ENCODE measurements at regions not wholly inside any gene's neighbourhood (a gene's known extent, or its start where the extent isn't known, plus 50 kb on each side); places are given as distances from the start of the nearest gene placed in this dataset.

DNA sequence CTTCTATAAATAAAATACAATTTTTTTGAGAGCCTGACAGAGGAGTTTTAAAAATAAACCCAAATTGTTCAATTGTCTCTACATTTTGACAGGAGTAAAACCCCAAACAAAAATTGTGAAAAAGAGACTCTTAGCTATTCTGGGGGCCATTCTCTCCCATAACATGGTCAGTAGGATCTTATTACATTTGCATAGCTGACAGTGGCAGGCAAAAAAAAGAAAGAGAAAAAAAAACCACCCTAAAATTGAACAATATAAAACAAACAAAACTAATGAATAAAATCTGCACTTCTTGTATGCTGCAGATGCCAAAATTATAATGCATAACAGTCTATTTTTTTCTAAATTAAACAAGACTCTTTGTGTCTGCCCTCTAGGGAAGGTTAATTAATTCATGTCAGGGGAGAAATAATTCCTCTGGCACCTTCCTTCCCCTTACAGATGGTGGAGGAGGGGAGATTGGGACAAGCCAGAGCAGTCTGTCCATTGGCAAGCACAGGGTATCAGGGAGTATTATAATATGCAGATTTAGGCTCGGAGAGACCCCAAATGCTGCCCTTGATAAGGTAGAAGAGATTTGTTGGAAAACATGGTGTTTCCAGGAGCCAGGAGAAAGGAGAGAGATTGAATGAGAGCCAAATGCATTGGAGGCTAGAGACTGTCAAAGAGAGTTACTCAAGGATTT lies 79.7 kb upstream of the CDH6 start:
- Mint-ChIP-seq H3K36me3 (ENCODE audit: low read depth) (no peaks in the 10 kb centered on the region), H3K4me3 (no peak overlapping the region), H3K27me3 (no peaks in the 10 kb centered on the region), H3K27ac (no peak overlapping the region), H3K4me1 (no peaks in the 10 kb centered on the region)
- DNase-seq, result no peak
- ATAC-seq, result no peak
- no peaks in the 10 kb centered on the region for H3K9me3 ChIP-seq (ENCODE audit: control insufficient read depth, low read length, poor library complexity, severe bottlenecking)

DNA sequence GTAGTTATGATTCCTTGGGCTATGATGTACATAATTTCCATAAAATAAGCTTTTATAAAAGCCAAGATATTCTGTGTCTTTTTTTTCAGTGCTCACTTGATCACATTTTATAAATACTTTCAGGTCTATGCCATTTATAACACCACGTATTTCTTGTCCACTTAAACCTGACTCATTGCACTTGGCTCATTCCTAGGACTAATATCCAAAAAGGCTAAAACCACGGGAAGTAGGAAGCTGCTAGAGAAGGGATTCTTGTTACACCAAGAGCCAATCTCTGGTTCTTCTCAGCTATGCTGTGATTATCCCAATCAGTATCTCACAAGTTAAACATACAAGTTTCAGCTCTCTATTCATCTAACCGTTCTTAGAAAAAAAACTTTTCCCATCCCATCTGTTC lies 80.4 kb upstream of the CDH6 start:
- H3K4me3 Mint-ChIP-seq, result no peak overlapping the region
- H3K27ac Mint-ChIP-seq, result no peak overlapping the region
- no peak for DNase-seq
- no peaks in the 10 kb centered on the region for H3K4me1 Mint-ChIP-seq
- H3K27me3 Mint-ChIP-seq, result no peaks in the 10 kb centered on the region
- H3K9me3 ChIP-seq (ENCODE audit: control insufficient read depth, low read length, poor library complexity, severe bottlenecking), result no peaks in the 10 kb centered on the region
- no peak for ATAC-seq
- H3K36me3 Mint-ChIP-seq (ENCODE audit: low read depth), result no peaks in the 10 kb centered on the region

DNA sequence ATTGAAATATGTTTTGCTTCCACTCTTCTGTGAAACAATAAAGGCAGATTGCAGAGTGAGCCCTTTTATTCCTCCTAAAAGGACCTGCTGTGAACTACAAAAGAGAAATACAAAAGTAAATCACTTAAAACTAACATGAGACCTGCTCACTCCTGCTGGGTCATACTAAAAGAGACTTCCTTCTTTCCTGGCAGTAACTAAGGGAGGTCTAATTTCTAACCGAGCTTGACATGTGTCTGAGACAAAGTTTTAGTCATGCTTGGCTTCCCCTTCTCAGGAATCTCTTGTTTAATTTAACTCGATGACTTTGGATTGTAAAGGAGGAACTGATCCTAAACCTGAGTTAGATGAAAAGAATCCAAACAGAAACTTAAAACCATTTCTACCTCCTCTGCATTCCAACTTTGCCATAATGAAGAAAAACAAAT lies 86.4 kb upstream of the CDH6 start:
- no peaks in the 10 kb centered on the region for H3K4me1 Mint-ChIP-seq
- H3K9me3 ChIP-seq (ENCODE audit: control insufficient read depth, low read length, poor library complexity, severe bottlenecking), result no peaks in the 10 kb centered on the region
- DNase-seq (no peak), ATAC-seq (no peak)
- H3K27ac Mint-ChIP-seq, result no peak overlapping the region
- no peak overlapping the region for H3K4me3 Mint-ChIP-seq
- H3K27me3 Mint-ChIP-seq, result no peaks in the 10 kb centered on the region
- no peaks in the 10 kb centered on the region for H3K36me3 Mint-ChIP-seq (ENCODE audit: low read depth)

DNA sequence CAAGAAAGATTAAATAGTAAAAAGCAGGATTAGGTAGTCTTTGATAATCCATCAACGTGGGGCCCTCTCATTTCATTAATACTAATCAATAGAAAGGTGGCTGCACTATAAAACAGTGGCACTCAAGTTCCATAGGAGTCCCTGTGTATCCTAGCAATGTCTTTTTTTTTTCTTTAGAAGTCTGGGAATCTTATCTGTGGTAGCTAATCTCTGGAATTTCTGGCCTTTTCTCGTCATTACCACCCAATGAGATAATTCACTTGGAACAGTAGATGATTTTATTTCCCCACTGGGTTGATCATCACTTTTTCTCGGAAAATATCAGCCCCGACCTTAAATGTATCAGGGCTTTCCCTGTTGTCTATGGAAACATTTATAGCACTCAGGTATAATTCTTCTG lies 86.8 kb upstream of the CDH6 start:
- Mint-ChIP-seq H3K27ac (no peak overlapping the region), H3K4me3 (no peak overlapping the region), H3K4me1 (no peaks in the 10 kb centered on the region), H3K36me3 (ENCODE audit: low read depth) (no peaks in the 10 kb centered on the region), H3K27me3 (no peaks in the 10 kb centered on the region)
- DNase-seq (no peak), ATAC-seq (no peak)
- no peaks in the 10 kb centered on the region for H3K9me3 ChIP-seq (ENCODE audit: control insufficient read depth, low read length, poor library complexity, severe bottlenecking)

DNA sequence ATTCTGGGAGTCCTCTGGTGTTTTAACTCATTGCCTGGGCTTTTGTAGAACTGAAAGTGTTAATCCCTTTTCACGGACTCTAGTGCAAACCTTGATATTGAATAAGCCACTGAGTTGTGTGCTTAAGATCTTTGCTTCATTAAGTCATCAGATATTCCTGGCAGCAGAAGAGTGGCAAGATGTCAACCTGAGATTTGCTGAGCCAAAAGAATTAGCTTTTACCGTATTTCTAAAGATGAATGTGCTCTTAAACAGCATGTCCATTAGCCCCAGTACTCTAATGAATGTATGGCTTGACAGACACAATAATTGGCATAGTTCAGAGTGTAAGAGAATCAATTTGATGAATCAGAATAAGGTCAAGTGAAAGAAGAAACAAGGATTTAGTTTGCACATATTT lies 87.2 kb upstream of the CDH6 start:
- Mint-ChIP-seq H3K4me3 (no peak overlapping the region), H3K4me1 (no peaks in the 10 kb centered on the region), H3K36me3 (ENCODE audit: low read depth) (no peaks in the 10 kb centered on the region), H3K27ac (no peak overlapping the region), H3K27me3 (no peaks in the 10 kb centered on the region)
- H3K9me3 ChIP-seq (ENCODE audit: control insufficient read depth, low read length, poor library complexity, severe bottlenecking), result no peaks in the 10 kb centered on the region
- no peak for DNase-seq
- no peak for ATAC-seq

DNA sequence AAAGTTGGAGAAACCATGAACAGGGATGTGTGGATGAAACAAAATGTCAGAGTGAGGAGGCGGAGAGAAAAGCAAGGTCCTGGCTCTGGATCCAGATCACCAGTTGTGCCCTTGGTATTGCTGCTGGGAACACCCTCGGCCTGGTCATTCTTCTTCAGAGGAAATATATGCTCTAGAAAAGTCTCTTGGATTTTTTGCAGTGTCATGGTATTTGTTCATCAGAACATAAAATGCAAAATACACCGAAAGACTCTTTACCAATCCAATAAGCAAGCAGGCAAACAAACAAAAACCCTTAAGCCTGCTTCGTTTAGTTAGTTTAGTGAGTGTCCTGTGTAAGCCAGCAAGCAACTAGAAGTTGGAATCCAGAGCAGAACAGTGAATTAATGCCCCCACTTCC lies 88.7 kb upstream of the CDH6 start:
- Mint-ChIP-seq H3K27me3 (no peaks in the 10 kb centered on the region), H3K36me3 (ENCODE audit: low read depth) (no peaks in the 10 kb centered on the region), H3K4me3 (no peak overlapping the region), H3K4me1 (no peaks in the 10 kb centered on the region), H3K27ac (no peak overlapping the region)
- no peak for ATAC-seq
- DNase-seq, result no peak
- no peaks in the 10 kb centered on the region for H3K9me3 ChIP-seq (ENCODE audit: control insufficient read depth, low read length, poor library complexity, severe bottlenecking)

DNA sequence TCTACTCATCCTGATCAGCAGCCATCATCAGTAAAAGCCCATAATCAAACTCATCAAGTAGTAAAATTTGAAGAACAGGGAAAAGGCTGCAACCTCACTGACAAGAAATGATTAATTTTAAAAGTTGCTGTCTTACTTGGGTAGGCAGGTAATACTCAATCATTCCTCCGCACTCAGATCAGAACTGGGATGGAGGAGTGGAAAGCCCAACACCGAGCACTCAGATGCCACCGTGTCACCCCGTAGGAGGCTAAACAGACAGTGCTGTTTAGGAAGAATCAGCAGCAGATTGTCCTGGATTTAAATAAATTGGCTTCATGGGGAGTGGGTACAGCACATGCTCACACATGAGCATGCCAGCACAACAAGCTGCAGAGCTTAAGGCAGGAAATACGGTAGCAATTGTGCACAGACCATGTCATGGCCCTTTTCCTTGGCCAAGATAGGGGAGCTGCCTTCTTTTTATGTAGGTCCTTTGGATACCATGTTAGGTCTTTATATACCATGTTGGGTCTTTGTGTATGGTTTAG lies 92.6 kb upstream of the CDH6 start:
- DNase-seq (no peak), ATAC-seq (no peak)
- no peaks in the 10 kb centered on the region for H3K9me3 ChIP-seq (ENCODE audit: control insufficient read depth, low read length, poor library complexity, severe bottlenecking)
- no peaks in the 10 kb centered on the region for H3K36me3 Mint-ChIP-seq (ENCODE audit: low read depth)
- no peak overlapping the region for H3K27ac Mint-ChIP-seq
- no peaks in the 10 kb centered on the region for H3K27me3 Mint-ChIP-seq
- no peak overlapping the region for H3K4me3 Mint-ChIP-seq
- H3K4me1 Mint-ChIP-seq, result no peaks in the 10 kb centered on the region

DNA sequence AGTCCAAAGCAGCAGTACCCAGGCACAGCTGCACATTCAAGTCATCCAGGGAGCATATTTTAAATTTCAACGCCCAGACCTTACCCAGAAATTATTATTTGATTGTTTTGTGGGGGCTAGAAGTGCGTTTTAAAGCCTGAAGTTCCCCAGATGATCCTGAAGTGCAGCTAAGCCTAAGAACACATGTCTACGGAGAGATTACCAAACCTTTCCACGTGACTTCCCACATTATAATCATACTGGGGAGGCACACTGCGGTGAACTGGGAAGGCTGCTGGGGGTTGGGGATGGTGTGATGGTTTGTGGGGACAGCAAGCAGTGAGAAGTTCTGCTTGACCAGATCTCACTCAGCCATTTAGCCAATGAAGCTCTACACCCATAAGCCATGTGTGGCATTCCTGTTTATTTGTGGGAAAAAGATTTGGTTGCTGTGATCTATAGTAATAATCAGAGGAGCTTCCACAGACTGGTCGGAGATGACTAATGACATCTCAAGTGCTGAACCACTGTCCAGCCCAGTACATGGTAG lies 93.4 kb upstream of the CDH6 start:
- no peaks in the 10 kb centered on the region for H3K27me3 Mint-ChIP-seq
- DNase-seq (no peak), ATAC-seq (no peak)
- H3K9me3 ChIP-seq (ENCODE audit: control insufficient read depth, low read length, poor library complexity, severe bottlenecking), result no peaks in the 10 kb centered on the region
- no peak overlapping the region for H3K4me3 Mint-ChIP-seq
- no peaks in the 10 kb centered on the region for H3K36me3 Mint-ChIP-seq (ENCODE audit: low read depth)
- H3K27ac Mint-ChIP-seq, result no peak overlapping the region
- no peaks in the 10 kb centered on the region for H3K4me1 Mint-ChIP-seq

DNA sequence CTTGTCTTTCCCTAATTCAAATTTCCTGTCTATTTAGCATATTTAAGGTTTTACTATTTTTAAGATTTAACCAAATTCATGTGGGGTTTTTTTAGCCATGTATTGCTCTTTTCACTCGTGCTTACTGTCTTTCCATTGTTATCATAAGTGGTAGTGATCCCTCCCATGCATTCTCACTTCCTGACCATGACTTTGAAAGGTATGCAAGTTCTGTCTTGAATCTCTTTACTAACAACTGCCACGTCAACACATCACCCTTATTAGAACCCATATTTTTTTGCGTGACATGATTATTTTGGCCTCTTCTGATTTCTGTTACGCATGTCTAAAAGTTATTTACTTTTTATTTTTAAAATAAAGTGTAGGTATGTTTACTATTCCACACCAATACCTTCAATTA lies 94.7 kb upstream of the CDH6 start:
- no peak for ATAC-seq
- H3K9me3 ChIP-seq (ENCODE audit: control insufficient read depth, low read length, poor library complexity, severe bottlenecking), result peaks cover 2% of the 10 kb centered on the region
- DNase-seq, result no peak
- Mint-ChIP-seq H3K27me3 (no peaks in the 10 kb centered on the region), H3K36me3 (ENCODE audit: low read depth) (no peaks in the 10 kb centered on the region), H3K4me3 (no peak overlapping the region), H3K27ac (no peak overlapping the region), H3K4me1 (no peaks in the 10 kb centered on the region)

DNA sequence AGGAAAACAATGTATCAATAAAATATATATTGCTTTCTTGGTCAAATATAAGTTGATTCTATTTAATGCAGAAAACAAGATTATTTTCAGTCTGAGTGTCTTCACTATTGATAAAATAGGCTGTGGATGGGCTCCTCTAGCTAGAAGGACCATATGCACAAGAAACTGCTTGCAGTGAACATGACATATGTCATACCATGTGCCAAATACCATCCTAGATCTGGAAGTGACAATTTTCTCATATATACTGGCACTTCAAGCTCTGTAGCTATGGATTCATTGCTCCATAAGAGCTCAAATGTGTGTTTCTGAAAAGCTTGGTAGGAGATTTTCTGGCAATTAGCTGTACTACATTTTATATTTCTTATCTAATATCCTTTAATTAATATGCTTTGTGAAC lies 95.6 kb upstream of the CDH6 start:
- DNase-seq, result no peak
- no peak overlapping the region for H3K4me3 Mint-ChIP-seq
- no peaks in the 10 kb centered on the region for H3K36me3 Mint-ChIP-seq (ENCODE audit: low read depth)
- no peaks in the 10 kb centered on the region for H3K27me3 Mint-ChIP-seq
- no peak for ATAC-seq
- no peaks in the 10 kb centered on the region for H3K4me1 Mint-ChIP-seq
- peaks cover 3% of the 10 kb centered on the region for H3K9me3 ChIP-seq (ENCODE audit: control insufficient read depth, low read length, poor library complexity, severe bottlenecking)
- no peak overlapping the region for H3K27ac Mint-ChIP-seq

DNA sequence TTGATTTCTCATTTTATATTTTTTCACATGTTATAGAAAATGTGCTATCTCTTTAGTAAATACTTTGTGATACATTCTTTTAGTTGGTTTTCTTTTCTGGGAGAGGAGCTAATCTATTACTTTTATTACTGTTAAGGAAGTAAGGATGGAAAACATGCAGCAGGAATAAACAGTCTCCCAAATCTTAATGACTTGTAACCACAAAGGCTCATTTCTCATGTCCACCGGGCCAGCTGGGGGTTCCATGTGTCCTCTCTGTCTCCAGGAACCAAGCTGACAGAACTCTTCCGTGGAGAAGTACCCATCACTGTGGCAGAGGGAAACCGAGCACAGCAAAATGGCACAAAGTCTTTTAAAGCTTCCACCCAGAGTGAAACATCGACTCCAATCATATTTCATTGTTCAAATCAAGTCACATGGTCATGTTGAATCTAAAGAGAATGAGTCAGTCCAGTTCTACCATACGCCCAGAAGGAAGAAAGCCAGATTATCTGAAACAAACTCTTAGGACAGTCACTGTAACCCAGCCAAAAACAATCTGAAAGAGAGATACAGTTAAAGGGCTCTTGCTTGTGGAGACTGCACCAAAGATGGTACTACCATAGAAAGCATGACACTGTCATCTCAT lies 97.1 kb upstream of the CDH6 start:
- H3K4me1 Mint-ChIP-seq, result no peaks in the 10 kb centered on the region
- no peak for ATAC-seq
- H3K27ac Mint-ChIP-seq, result no peak overlapping the region
- DNase-seq, result no peak
- no peaks in the 10 kb centered on the region for H3K36me3 Mint-ChIP-seq (ENCODE audit: low read depth)
- H3K4me3 Mint-ChIP-seq, result no peak overlapping the region
- H3K27me3 Mint-ChIP-seq, result no peaks in the 10 kb centered on the region
- H3K9me3 ChIP-seq (ENCODE audit: control insufficient read depth, low read length, poor library complexity, severe bottlenecking), result peaks cover 3% of the 10 kb centered on the region

DNA sequence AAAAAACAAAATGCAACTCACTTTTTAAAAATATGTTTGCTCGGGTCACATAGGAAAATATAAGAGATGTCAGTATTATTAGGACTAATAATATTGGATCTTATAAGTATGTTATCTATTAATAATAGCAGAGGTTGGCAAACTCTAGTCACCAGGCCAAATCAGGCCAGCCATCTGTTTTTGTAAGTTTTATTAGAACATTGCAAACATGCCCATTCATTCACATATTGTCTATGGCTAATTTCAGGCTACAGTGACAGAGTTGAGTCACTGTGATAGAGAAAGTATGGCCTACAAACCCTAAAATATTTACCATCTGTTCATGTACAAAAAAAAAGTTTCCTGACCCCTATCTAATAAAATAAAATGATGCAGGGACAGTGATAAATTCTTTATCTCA lies 97.7 kb upstream of the CDH6 start:
- ATAC-seq, result no peak
- H3K9me3 ChIP-seq (ENCODE audit: control insufficient read depth, low read length, poor library complexity, severe bottlenecking), result peaks cover 3% of the 10 kb centered on the region
- Mint-ChIP-seq H3K4me3 (no peak overlapping the region), H3K27me3 (no peaks in the 10 kb centered on the region), H3K36me3 (ENCODE audit: low read depth) (no peaks in the 10 kb centered on the region), H3K27ac (no peak overlapping the region), H3K4me1 (no peaks in the 10 kb centered on the region)
- DNase-seq, result no peak

DNA sequence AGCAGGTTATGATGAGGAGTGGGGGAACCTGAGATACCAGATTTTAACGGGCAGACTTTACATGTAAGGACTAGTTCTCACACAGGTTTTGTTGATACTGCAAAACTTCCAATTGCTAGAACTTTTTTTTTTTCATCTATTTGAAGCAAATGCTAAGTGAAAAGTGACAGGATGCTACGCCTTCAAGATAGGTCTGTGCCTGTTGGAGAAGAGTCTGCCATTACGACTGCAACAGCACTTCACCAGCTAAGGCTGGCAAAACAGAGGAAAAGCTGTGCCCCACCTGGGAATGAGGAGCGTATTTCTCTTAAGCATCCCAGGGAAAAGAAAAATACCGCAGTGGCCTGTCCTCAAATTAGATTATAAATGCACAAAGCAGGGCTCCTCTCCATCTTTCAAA lies 102.0 kb upstream of the CDH6 start:
- Mint-ChIP-seq H3K4me3 (no peak overlapping the region), H3K4me1 (no peaks in the 10 kb centered on the region), H3K27ac (no peak overlapping the region), H3K27me3 (no peaks in the 10 kb centered on the region), H3K36me3 (ENCODE audit: low read depth) (no peaks in the 10 kb centered on the region)
- DNase-seq, result no peak
- H3K9me3 ChIP-seq (ENCODE audit: control insufficient read depth, low read length, poor library complexity, severe bottlenecking), result peaks cover 3% of the 10 kb centered on the region
- ATAC-seq, result no peak

DNA sequence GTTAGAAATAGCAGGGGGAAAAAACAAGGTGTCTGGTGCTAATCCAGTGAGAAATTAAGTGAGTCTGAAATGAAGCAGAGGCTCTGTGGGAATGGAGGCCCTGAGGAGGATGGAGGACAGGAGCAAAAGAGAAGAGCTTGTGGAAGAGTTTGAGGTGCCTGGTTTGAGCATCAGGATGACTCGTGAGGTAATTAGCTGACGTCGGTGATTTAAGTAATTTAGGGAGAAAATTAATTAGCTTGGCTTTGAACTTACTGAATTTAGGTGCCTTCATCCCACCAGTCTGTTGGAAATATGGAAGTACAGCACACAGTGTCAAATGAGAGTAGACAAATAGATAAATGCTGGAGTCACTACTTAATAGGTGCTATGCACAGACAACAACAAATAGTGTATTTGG lies 103.0 kb upstream of the CDH6 start:
- no peaks in the 10 kb centered on the region for H3K36me3 Mint-ChIP-seq (ENCODE audit: low read depth)
- no peaks in the 10 kb centered on the region for H3K27me3 Mint-ChIP-seq
- peaks cover 3% of the 10 kb centered on the region for H3K9me3 ChIP-seq (ENCODE audit: control insufficient read depth, low read length, poor library complexity, severe bottlenecking)
- no peak overlapping the region for H3K4me3 Mint-ChIP-seq
- no peak for ATAC-seq
- no peak for DNase-seq
- no peak overlapping the region for H3K27ac Mint-ChIP-seq
- no peaks in the 10 kb centered on the region for H3K4me1 Mint-ChIP-seq
